GM18870 (cell line): ENCODE measurements at regions not wholly inside any gene's neighbourhood (a gene's known extent, or its start where the extent isn't known, plus 50 kb on each side); places are given as distances from the start of the nearest gene placed in this dataset.

Source experiments
- ATAC-seq: cut with Tn5 transposase; IDR thresholded peaks from one replicate; pipeline ENCODE4 v1.9.1; 2021; ENCODE audit warnings: moderate library complexity; ENCODE audit not compliant: unreplicated experiment

DNA sequence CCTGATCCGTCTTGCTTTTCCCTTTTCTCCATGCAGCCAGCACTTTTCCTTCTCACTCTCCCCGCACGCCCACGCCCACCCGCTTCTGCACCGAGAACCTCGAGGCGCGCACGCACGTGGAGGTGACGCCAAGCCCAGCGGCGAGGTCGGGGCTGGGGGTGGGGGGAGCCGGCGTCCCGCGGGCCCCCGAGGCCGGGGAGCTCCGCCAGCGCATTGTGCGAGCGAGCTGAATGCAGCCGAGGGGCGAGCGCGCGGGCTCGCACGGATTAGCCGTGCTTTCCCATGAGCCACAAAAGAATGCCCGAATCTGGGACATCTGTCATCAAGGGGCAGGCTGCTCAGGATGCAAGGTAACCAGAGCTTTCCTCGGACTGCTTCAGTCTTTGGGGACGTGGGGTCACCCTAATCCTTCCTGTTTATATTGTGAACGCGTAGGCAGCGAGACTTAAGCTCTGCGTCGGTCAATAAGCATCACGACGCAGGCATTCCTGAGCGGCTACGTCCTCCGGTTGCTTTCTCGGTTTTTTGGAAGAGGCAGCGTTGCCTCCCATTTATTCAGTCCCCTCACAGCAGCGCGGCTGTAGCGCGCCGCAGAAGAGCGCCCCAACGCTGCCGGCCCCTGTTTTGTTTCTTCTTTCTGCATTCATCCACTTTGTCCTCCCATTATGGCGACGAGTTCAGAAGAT is 67.3 kb upstream of the AKT3 start:
- no peak for ATAC-seq

GRCh38 chr1:243916160-243916559 is 66.1 kb upstream of the AKT3 start:
- no peak for ATAC-seq

DNA sequence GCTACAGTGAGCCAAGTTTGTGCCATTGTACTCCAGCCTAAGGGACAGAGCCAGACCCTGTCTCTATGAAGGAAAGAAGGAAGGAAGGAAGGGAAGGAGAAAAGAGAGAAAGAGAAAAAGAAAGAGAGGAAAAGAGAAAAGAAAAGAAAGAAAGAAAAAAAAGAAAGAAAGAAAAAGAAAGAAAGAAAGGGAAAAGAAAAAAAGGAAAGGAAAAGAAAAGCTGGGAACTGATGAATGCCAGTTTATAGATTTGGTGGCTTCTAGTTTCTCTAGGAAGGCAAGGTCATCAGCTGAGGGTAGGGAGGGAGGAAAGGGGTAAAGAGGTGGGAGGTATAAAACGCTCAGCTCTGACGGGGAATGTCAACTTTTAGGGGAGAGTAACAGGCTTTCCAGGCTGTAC is 62.3 kb upstream of the AKT3 start:
- no peak for ATAC-seq

GRCh38 chr1:243910607-243911006 is 60.6 kb upstream of the AKT3 start:
- peak; percentile 47 for ATAC-seq

GRCh38 chr1:243903895-243904294 is 53.9 kb upstream of the AKT3 start:
- ATAC-seq: no peak

GRCh38 chr1:243903041-243903440 is 53.0 kb upstream of the AKT3 start:
- no peak for ATAC-seq

DNA sequence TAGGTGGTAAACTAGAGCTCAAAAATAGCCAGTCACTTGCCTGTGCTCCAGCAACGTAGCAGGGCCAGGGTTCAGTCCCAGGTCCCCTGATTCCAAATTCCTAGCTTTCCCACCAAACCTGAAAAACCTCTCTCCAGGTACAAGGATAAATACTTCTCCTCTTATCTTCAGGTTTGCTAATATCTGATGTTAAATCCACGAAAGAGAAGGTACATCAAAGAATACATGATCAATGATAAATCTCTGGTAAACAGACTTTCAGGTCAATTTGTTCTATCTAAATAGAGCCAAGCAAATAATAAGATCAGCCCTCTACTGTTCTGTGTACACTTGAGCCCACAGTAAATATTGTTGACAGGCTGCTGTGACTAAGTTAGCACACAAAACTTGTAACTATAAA is 52.1 kb upstream of the AKT3 start:
- no peak for ATAC-seq
